Right lobe of liver (tissue), 6 donors: ENCODE measurements at regions not wholly inside any gene's neighbourhood (a gene's known extent, or its start where the extent isn't known, plus 50 kb on each side); places are given as distances from the start of the nearest gene placed in this dataset.

Experiments
- ATAC-seq, 4 donors: fragments of 200-7000 bp; cut with Tn5 transposase; one replicate each; pipeline ENCODE4 v1.9.1; 2020; ENCODE audit warnings: mild to moderate bottlenecking in 4 of 4, moderate library complexity in 4 of 4
- DNase-seq, 3 donors: peaks; one replicate each; pipeline ENCODE4 v3.0.0-alpha.2; 2020
- H3K27ac ChIP-seq, 3 donors: fragments of 200-600 bp; one replicate each; pipeline ENCODE4 v1.8.0; 2022
- H3K27me3 ChIP-seq, 2 donors: fragments of 200-600 bp; one replicate each; pipeline ENCODE4 v1.8.0; 2022
- H3K36me3 ChIP-seq, 4 donors: fragments of 200-600 bp; sonication (generic) in 1 of 4; one replicate each; pipeline versions ENCODE4 v1.5.1 to v1.8.0; 2017 to 2022; ENCODE audit warnings: control low read depth in 1 of 4
- H3K4me1 ChIP-seq, 4 donors: fragments of 200-600 bp; sonication (generic) in 1 of 4; one replicate each; pipeline versions ENCODE4 v1.5.1 to v1.8.0; 2017 to 2022; ENCODE audit warnings: control low read depth in 1 of 4
- H3K4me3 ChIP-seq, 3 donors: fragments of 200-600 bp; one replicate each; pipeline ENCODE4 v1.8.0; 2022
- H3K9me3 ChIP-seq, 4 donors: fragments of 200-600 bp; sonication (generic) in 1 of 4; one replicate each; pipeline versions ENCODE4 v1.5.1 to v1.8.0; 2017 to 2022; ENCODE audit warnings: control low read depth in 1 of 4
- CTCF ChIP-seq, 4 donors: fragments of 200-600 bp in 3 of 4; fragments of 450-650 bp in 1 of 4; IDR thresholded peaks; one replicate each; pipeline versions ENCODE4 v1.5.1 to v1.8.0; 2016 to 2022; ENCODE audit warnings: antibody characterized with exemption in 4 of 4, mild to moderate bottlenecking in 2 of 4
- POLR2A ChIP-seq: fragments of 450-650 bp; IDR thresholded peaks from one replicate; pipeline ENCODE4 v1.6.1; 2017; ENCODE audit warnings: antibody characterized with exemption, mild to moderate bottlenecking
- WGBS: methylation state at CpG from one replicate; pipeline ENCODE4 v1.1.6; 2018; ENCODE audit warnings: low coverage, low lambda C conversion rate; ENCODE audit not compliant: insufficient coverage; ENCODE audit errors: missing lambda C conversion rate; 5-methylcytosine and 5-hydroxymethylcytosine counted together
- intact Hi-C, 2 donors: fragments of 100-400 bp; cut with DNase I; formaldehyde crosslinking; loops; one replicate each; pipeline versions ENCODE4 v1.11.2 to v1.14.1; 2022
- donor health status: DM: no; HTN: yes; CAD: no.
- donor health status: DM: no; HTN: no; CAD: no.
- donor health status: DM: no; HTN: no; CAD: no.
- donor health status: DM: no; HTN: yes; CAD: no.
- donor health status: DM: no; HTN: yes; CAD: no.

GRCh38 chr2:45289997-45290709 is 280.9 kb upstream of the SIX2 start:
- ATAC-seq (peak in 1 of 4 donors; percentile 38), DNase-seq (no peak)
- intact Hi-C loops: no loop called here
- TF ChIP-seq CTCF (IDR thresholded peaks at IDR 0.05) (no peak), POLR2A (no peak)
- H3K27ac ChIP-seq: no peak overlapping the region
- H3K9me3 ChIP-seq: no peaks in the 10 kb centered on the region
- no peaks in the 10 kb centered on the region for H3K36me3 ChIP-seq
- no peak overlapping the region for H3K4me3 ChIP-seq
- 94% methylated on average over 6 of the region's 6 CpGs for WGBS
- H3K4me1 ChIP-seq: no peaks in the 10 kb centered on the region
- no peaks in the 10 kb centered on the region for H3K27me3 ChIP-seq

- 74% methylated on average over 3 of the region's 6 CpGs for WGBS
- no peaks in the 10 kb centered on the region for H3K36me3 ChIP-seq
- H3K9me3 ChIP-seq: no peaks in the 10 kb centered on the region
- ATAC-seq: no peak
- no peak overlapping the region for H3K27ac ChIP-seq
- no peak for TF ChIP-seq CTCF (IDR thresholded peaks at IDR 0.05)
- TF ChIP-seq POLR2A: no peak
- no peaks in the 10 kb centered on the region for H3K4me1 ChIP-seq
- DNase-seq: no peak
- no peak overlapping the region for H3K4me3 ChIP-seq
- no peaks in the 10 kb centered on the region for H3K27me3 ChIP-seq
- intact Hi-C loops: no loop called here
Measured at GRCh38 chr2:45288532-45289417, 279.5 kb upstream of the SIX2 start.

GRCh38 chr2:45287045-45287444 is 277.8 kb upstream of the SIX2 start:
- DNase-seq (no peak), ATAC-seq (no peak)
- no peak for TF ChIP-seq POLR2A
- TF ChIP-seq CTCF (IDR thresholded peaks at IDR 0.05): no peak
- Histone ChIP-seq H3K27me3 (no peaks in the 10 kb centered on the region), H3K36me3 (no peaks in the 10 kb centered on the region), H3K4me1 (no peaks in the 10 kb centered on the region), H3K27ac (no peak overlapping the region), H3K4me3 (no peak overlapping the region), H3K9me3 (no peaks in the 10 kb centered on the region)
- intact Hi-C loops: no loop called here
- WGBS: 87% methylated on average over 3 of the region's 4 CpGs

GRCh38 chr2:45285771-45286390 is 276.6 kb upstream of the SIX2 start:
- no peak for TF ChIP-seq POLR2A
- no peak for TF ChIP-seq CTCF (IDR thresholded peaks at IDR 0.05)
- no peaks in the 10 kb centered on the region for H3K36me3 ChIP-seq
- no peak overlapping the region for H3K27ac ChIP-seq
- DNase-seq (no peak), ATAC-seq (no peak)
- H3K4me3 ChIP-seq: no peak overlapping the region
- 83% methylated on average over 2 of the region's 4 CpGs for WGBS
- intact Hi-C loops: no loop called here
- no peaks in the 10 kb centered on the region for H3K9me3 ChIP-seq
- H3K27me3 ChIP-seq: no peaks in the 10 kb centered on the region
- no peaks in the 10 kb centered on the region for H3K4me1 ChIP-seq
